ENCODE measurements at regions not wholly inside any gene's neighbourhood (a gene's known extent, or its start where the extent isn't known, plus 50 kb on each side); places are given as distances from the start of the nearest gene placed in this dataset.
"Not testable (repeated sequence)": the region's sequence is repeated elsewhere in the genome, so short reads cannot be mapped to it uniquely, and the experiment has no call there.

GRCh38 chr20:25863536-25864325 lies 167.1 kb upstream of the ZNF337 start:
- H3K9ac ChIP-seq (ENCODE audit: low read length) = peak overlapping the region; percentile 29
- H4K20me1 ChIP-seq (ENCODE audit: insufficient read depth) = no peaks in the 10 kb centered on the region
- peak overlapping the region; percentile 64 for H3K4me3 ChIP-seq (ENCODE audit: low read length)
- no peaks in the 10 kb centered on the region for H3K27me3 ChIP-seq (ENCODE audit: insufficient read depth, low read depth, low read length)
- H3K9me3 ChIP-seq (ENCODE audit: low read length) = no peaks in the 10 kb centered on the region
- H3K4me2 ChIP-seq (ENCODE audit: low read length) = no peak overlapping the region
- peak; percentile 10 for TF ChIP-seq TAF1 (IDR thresholded peaks at IDR 0.05; ENCODE audit: low read depth)
- TF ChIP-seq CTCF (IDR thresholded peaks at IDR 0.05; ENCODE audit: poor library complexity, severe bottlenecking) = no peak
- H3K79me2 ChIP-seq (replicated peaks; ENCODE audit: insufficient read depth, low read length) = no peaks in the 10 kb centered on the region
- H3K9me2 ChIP-seq (ENCODE audit: insufficient read depth, low read length) = no peaks in the 10 kb centered on the region
- H3F3A ChIP-seq (ENCODE audit: insufficient read depth, low read length, poor library complexity, severe bottlenecking) = no peaks in the 10 kb centered on the region
- H3K27ac ChIP-seq (ENCODE audit: low read length) = no peak overlapping the region
- no peak overlapping the region for H2AFZ ChIP-seq (ENCODE audit: low read depth, low read length)
- H3K36me3 ChIP-seq (ENCODE audit: insufficient read depth, low read length) = no peaks in the 10 kb centered on the region

GRCh38 chr20:25862967-25863530 lies 166.4 kb upstream of the ZNF337 start:
- not testable (repeated sequence) for H3F3A ChIP-seq (ENCODE audit: insufficient read depth, low read length, poor library complexity, severe bottlenecking); H3K9me3 ChIP-seq (ENCODE audit: low read length); H3K79me2 ChIP-seq (replicated peaks; ENCODE audit: insufficient read depth, low read length); H3K36me3 ChIP-seq (ENCODE audit: insufficient read depth, low read length); H3K4me2 ChIP-seq (ENCODE audit: low read length); H3K27ac ChIP-seq (ENCODE audit: low read length); H3K27me3 ChIP-seq (ENCODE audit: insufficient read depth, low read depth, low read length); H2AFZ ChIP-seq (ENCODE audit: low read depth, low read length); H4K20me1 ChIP-seq (ENCODE audit: insufficient read depth); H3K9me2 ChIP-seq (ENCODE audit: insufficient read depth, low read length)
- peak; percentile 22 for TF ChIP-seq POLR2AphosphoS5 (IDR thresholded peaks at IDR 0.05)
- TF ChIP-seq TAF1 (IDR thresholded peaks at IDR 0.05; ENCODE audit: low read depth) = peak; percentile 28
- Histone ChIP-seq H3K4me3 (ENCODE audit: low read length) (peak overlapping the region; percentile 64), H3K9ac (ENCODE audit: low read length) (peak overlapping the region; percentile 29)

- no peak for TF ChIP-seq MXI1 (conservative IDR thresholded peaks at IDR 0.05; ENCODE audit: poor library complexity, severe bottlenecking)
- TF ChIP-seq EP300 (conservative IDR thresholded peaks at IDR 0.05; ENCODE audit: poor library complexity, severe bottlenecking) = no peak
- TF ChIP-seq CTCF (IDR thresholded peaks at IDR 0.05; ENCODE audit: poor library complexity, severe bottlenecking) = no peak
- TF ChIP-seq RAD21 (conservative IDR thresholded peaks at IDR 0.05) = no peak
- TF ChIP-seq SMC3 (conservative IDR thresholded peaks at IDR 0.05; ENCODE audit: poor library complexity) = no peak
- no peak for TF ChIP-seq TAF1 (IDR thresholded peaks at IDR 0.05; ENCODE audit: low read depth)
- no peak for TF ChIP-seq REST (IDR thresholded peaks at IDR 0.05; ENCODE audit: borderline replicate concordance)
- no peak for TF ChIP-seq POLR2AphosphoS5 (IDR thresholded peaks at IDR 0.05)
- TF ChIP-seq EZH2 (IDR thresholded peaks at IDR 0.05; ENCODE audit: borderline replicate concordance, insufficient read depth, low read length, poor library complexity, severe bottlenecking) = no peak
- H3K9me3 ChIP-seq (ENCODE audit: low read length) = no peaks in the 10 kb centered on the region
- H3K9ac ChIP-seq (ENCODE audit: low read length) = no peak overlapping the region
- no peak overlapping the region for H2AFZ ChIP-seq (ENCODE audit: low read depth, low read length)
- H3K27me3 ChIP-seq (ENCODE audit: insufficient read depth, low read depth, low read length) = no peaks in the 10 kb centered on the region
- H3K4me3 ChIP-seq (ENCODE audit: low read length) = peak overlapping the region; percentile 60
- no peak overlapping the region for H3K27ac ChIP-seq (ENCODE audit: low read length)
- H4K20me1 ChIP-seq (ENCODE audit: insufficient read depth) = no peaks in the 10 kb centered on the region
- H3K79me2 ChIP-seq (replicated peaks; ENCODE audit: insufficient read depth, low read length) = no peaks in the 10 kb centered on the region
- H3K36me3 ChIP-seq (ENCODE audit: insufficient read depth, low read length) = no peaks in the 10 kb centered on the region
- H3K4me2 ChIP-seq (ENCODE audit: low read length) = no peak overlapping the region
- no peaks in the 10 kb centered on the region for H3F3A ChIP-seq (ENCODE audit: insufficient read depth, low read length, poor library complexity, severe bottlenecking)
- H3K9me2 ChIP-seq (ENCODE audit: insufficient read depth, low read length) = no peaks in the 10 kb centered on the region
These were observed 164.0 kb upstream of the ZNF337 start for GRCh38 chr20:25860531-25861150.
